HG03097 (cell line): ENCODE measurements at regions not wholly inside any gene's neighbourhood (a gene's known extent, or its start where the extent isn't known, plus 50 kb on each side); places are given as distances from the start of the nearest gene placed in this dataset.

Experiments used
- ATAC-seq: cut with Tn5 transposase; IDR thresholded peaks from one replicate; pipeline ENCODE4 v1.9.1; 2021; ENCODE audit not compliant: unreplicated experiment, low FRiP score

- no peak for ATAC-seq
Measured at GRCh38 chr10:3442451-3442990, 269.9 kb upstream of the PITRM1 start.

GRCh38 chr10:3439183-3439582 is 266.6 kb upstream of the PITRM1 start:
- ATAC-seq = no peak

- no peak for ATAC-seq
Measured at GRCh38 chr10:3438606-3439005, 266.0 kb upstream of the PITRM1 start.

- ATAC-seq = no peak
Measured at GRCh38 chr10:3435671-3436070, 263.1 kb upstream of the PITRM1 start.

GRCh38 chr10:3433988-3434387 is 261.4 kb upstream of the PITRM1 start:
- no peak for ATAC-seq

- ATAC-seq = no peak
Measured at GRCh38 chr10:3433131-3433530, 260.5 kb upstream of the PITRM1 start.

- ATAC-seq = no peak
Measured at GRCh38 chr10:3432081-3432825, 259.7 kb upstream of the PITRM1 start.

- no peak for ATAC-seq
Measured at GRCh38 chr10:3430501-3430900, 257.9 kb upstream of the PITRM1 start.

- no peak for ATAC-seq
Measured at GRCh38 chr10:3429676-3430075, 257.1 kb upstream of the PITRM1 start.

- ATAC-seq = no peak
Measured at GRCh38 chr10:3428826-3429225, 256.2 kb upstream of the PITRM1 start.

- no peak for ATAC-seq
Measured at GRCh38 chr10:3427950-3428354, 255.4 kb upstream of the PITRM1 start.

GRCh38 chr10:3427347-3427746 is 254.8 kb upstream of the PITRM1 start:
- ATAC-seq = no peak

GRCh38 chr10:3426190-3426845 is 253.7 kb upstream of the PITRM1 start:
- ATAC-seq = no peak

GRCh38 chr10:3425716-3426115 is 253.1 kb upstream of the PITRM1 start:
- no peak for ATAC-seq

GRCh38 chr10:3425261-3425660 is 252.7 kb upstream of the PITRM1 start:
- ATAC-seq = no peak

GRCh38 chr10:3424111-3424851 is 251.7 kb upstream of the PITRM1 start:
- no peak for ATAC-seq

GRCh38 chr10:3423384-3423783 is 250.8 kb upstream of the PITRM1 start:
- no peak for ATAC-seq

- ATAC-seq = no peak
Measured at GRCh38 chr10:3422282-3422681, 249.7 kb upstream of the PITRM1 start.

- no peak for ATAC-seq
Measured at GRCh38 chr10:3421537-3422257, 249.1 kb upstream of the PITRM1 start.

- ATAC-seq = no peak
Measured at GRCh38 chr10:3420527-3421469, 248.2 kb upstream of the PITRM1 start.
